CD14-positive monocyte (primary cell): ENCODE measurements at regions not wholly inside any gene's neighbourhood (a gene's known extent, or its start where the extent isn't known, plus 50 kb on each side); places are given as distances from the start of the nearest gene placed in this dataset.

ENCODE experiments used
- DNase-seq, 3 donors: peaks; one replicate each; pipeline ENCODE4 v3.0.0-alpha.2; 2011 to 2022
- H2AFZ ChIP-seq: 2 replicates; pipeline ENCODE4 v1.6.0; 2012; ENCODE audit warnings: mild to moderate bottlenecking, low read depth, low read length, inconsistent platforms; ENCODE audit not compliant: insufficient read depth, poor library complexity, severe bottlenecking
- H3K27ac ChIP-seq, 2 donors: 1 replicate in 1 of 2; 2 replicates in 1 of 2; pipeline ENCODE4 v1.5.1; 2012 to 2013; ENCODE audit warnings: low read length in 2 of 2, control low read depth in 1 of 2, inconsistent platforms in 1 of 2, low read depth in 1 of 2, mild to moderate bottlenecking in 1 of 2
- H3K27me3 ChIP-seq, 2 donors: one replicate each; pipeline versions ENCODE4 v1.6.0 to v1.6.1; 2011 to 2013; ENCODE audit warnings: low read length in 2 of 2; ENCODE audit not compliant: control insufficient read depth in 2 of 2, insufficient read depth in 2 of 2
- H3K36me3 ChIP-seq, 2 donors: replicated peaks in 1 of 2; 1 replicate in 1 of 2; 2 replicates in 1 of 2; pipeline versions ENCODE4 v1.5.1 to v1.6.1; 2012 to 2013; ENCODE audit warnings: low read length in 2 of 2, control low read depth in 1 of 2, inconsistent platforms in 1 of 2, mild to moderate bottlenecking in 1 of 2; ENCODE audit not compliant: insufficient read depth in 2 of 2, control insufficient read depth in 1 of 2
- H3K4me1 ChIP-seq, 2 donors: 1 replicate in 1 of 2; 2 replicates in 1 of 2; pipeline versions ENCODE4 v1.5.1 to v1.6.1; 2012 to 2013; ENCODE audit warnings: low read length in 2 of 2, control low read depth in 1 of 2, inconsistent platforms in 1 of 2, mild to moderate bottlenecking in 1 of 2, moderate library complexity in 1 of 2; ENCODE audit not compliant: insufficient read depth in 2 of 2, control insufficient read depth in 1 of 2
- H3K4me2 ChIP-seq: replicated peaks from 2 replicates; pipeline ENCODE3; 2012; ENCODE audit warnings: low read length, moderate library complexity, mild to moderate bottlenecking; ENCODE audit not compliant: poor library complexity, severe bottlenecking; ENCODE audit errors: extremely low read depth
- H3K4me3 ChIP-seq, 3 experiments: fragments of 200-600 bp in 1 of 3; sonication (generic) in 1 of 3; replicated peaks in 1 of 3; 1 replicate in 2 of 3; 2 replicates in 1 of 3; pipeline ENCODE4 v1.5.1; 2011 to 2013; ENCODE audit warnings: low read length in 3 of 3, mild to moderate bottlenecking in 3 of 3, control low read depth in 2 of 3, low read depth in 2 of 3, inconsistent platforms in 1 of 3, moderate library complexity in 1 of 3
- H3K79me2 ChIP-seq: 2 replicates; pipeline ENCODE4 v1.6.0; 2012; ENCODE audit warnings: mild to moderate bottlenecking, control low read depth, inconsistent platforms, low read length, moderate library complexity; ENCODE audit not compliant: insufficient read depth
- H3K9ac ChIP-seq: 2 replicates; pipeline ENCODE4 v1.6.0; 2017; ENCODE audit warnings: low read length, mild to moderate bottlenecking; ENCODE audit not compliant: insufficient read depth, poor library complexity, severe bottlenecking
- H3K9me3 ChIP-seq, 2 donors: replicated peaks in 1 of 2; 1 replicate in 1 of 2; 2 replicates in 1 of 2; pipeline versions ENCODE4 v1.5.1 to v1.6.1; 2012 to 2013; ENCODE audit warnings: low read length in 2 of 2, control low read depth in 1 of 2; ENCODE audit not compliant: control insufficient read depth in 1 of 2, insufficient read depth in 1 of 2
- H4K20me1 ChIP-seq: 2 replicates; pipeline ENCODE4 v1.6.0; 2012; ENCODE audit warnings: mild to moderate bottlenecking, low read length, control low read depth, moderate library complexity; ENCODE audit not compliant: insufficient read depth
- H3K27ac Mint-ChIP-seq, 7 donors: one replicate each; pipeline ENCODE4 v1.8.0; 2020; ENCODE audit warnings: mild to moderate bottlenecking in 7 of 7, mixed read lengths in 7 of 7, moderate library complexity in 6 of 7, inconsistent platforms in 2 of 7
- H3K27me3 Mint-ChIP-seq, 3 donors: one replicate each; pipeline ENCODE4 v1.8.0; 2021 to 2022; ENCODE audit warnings: low read depth in 3 of 3, mild to moderate bottlenecking in 3 of 3, mixed read lengths in 3 of 3, moderate library complexity in 3 of 3, inconsistent platforms in 1 of 3
- H3K36me3 Mint-ChIP-seq, 2 donors: one replicate each; pipeline ENCODE4 v1.8.0; 2020; ENCODE audit warnings: mixed read lengths in 2 of 2, inconsistent platforms in 1 of 2, mild to moderate bottlenecking in 1 of 2
- H3K4me1 Mint-ChIP-seq: one replicate; pipeline ENCODE4 v1.8.0; 2020; ENCODE audit warnings: mild to moderate bottlenecking, mixed read lengths
- H3K4me3 Mint-ChIP-seq, 2 donors: one replicate each; pipeline ENCODE4 v1.8.0; 2020; ENCODE audit warnings: mild to moderate bottlenecking in 2 of 2, mixed read lengths in 2 of 2, moderate library complexity in 1 of 2
- H3K9me3 Mint-ChIP-seq, 7 donors: one replicate each; pipeline ENCODE4 v1.8.0; 2020 to 2022; ENCODE audit warnings: mixed read lengths in 7 of 7, mild to moderate bottlenecking in 6 of 7, moderate library complexity in 6 of 7, inconsistent platforms in 2 of 7
- CTCF ChIP-seq: fragments of 200-600 bp; IDR thresholded peaks from one replicate; pipeline ENCODE4 v1.8.0; 2022; ENCODE audit warnings: antibody characterized with exemption, mild to moderate bottlenecking
- WGBS: methylation state at CpG from one replicate; pipeline ENCODE4 v1.1.5; 2013; ENCODE audit warnings: missing lambda C conversion rate; ENCODE audit not compliant: insufficient coverage; 5-methylcytosine and 5-hydroxymethylcytosine counted together
- intact Hi-C, 2 donors: fragments of 100-400 bp; cut with micrococcal nuclease; formaldehyde crosslinking; loops; one replicate each; pipeline versions ENCODE4 v1.15.0 to v1.15.1; 2023

GRCh38 chr4:58688568-58688967 lies 1578.4 kb upstream of the IGFBP7 start:
- H3K4me2 ChIP-seq = no peak overlapping the region

GRCh38 chr4:58679886-58680285 lies 1569.7 kb upstream of the IGFBP7 start:
- no peak overlapping the region for H3K27ac Mint-ChIP-seq
- Histone ChIP-seq H3K4me3 (no peak overlapping the region), H3K79me2 (no peaks in the 10 kb centered on the region), H4K20me1 (no peaks in the 10 kb centered on the region), H2AFZ (no peak overlapping the region), H3K27ac (no peak overlapping the region), H3K4me2 (no peak overlapping the region), H3K9me3 (peaks cover 0 to 11% of the 10 kb centered on the region in 2 donors), H3K36me3 (no peaks in the 10 kb centered on the region), H3K4me1 (no peaks in the 10 kb centered on the region), H3K9ac (no peak overlapping the region), H3K27me3 (no peaks in the 10 kb centered on the region)
- no peaks in the 10 kb centered on the region for H3K4me1 Mint-ChIP-seq
- H3K4me3 Mint-ChIP-seq = no peak overlapping the region
- peaks cover 0 to 12% (median 2%) of the 10 kb centered on the region in 7 donors for H3K9me3 Mint-ChIP-seq
- no peaks in the 10 kb centered on the region for H3K36me3 Mint-ChIP-seq
- DNase-seq = no peak
- no peaks in the 10 kb centered on the region for H3K27me3 Mint-ChIP-seq
- no CpG with 5 or more reads among the region's 1 CpG for WGBS
- no peak for TF ChIP-seq CTCF
- intact Hi-C loops = no loop called here

More at GRCh38 chr4:58688568-58688967, 1578.4 kb upstream of the IGFBP7 start:
- Histone ChIP-seq H3K27ac (no peak overlapping the region), H3K27me3 (no peaks in the 10 kb centered on the region), H4K20me1 (no peaks in the 10 kb centered on the region), H3K9me3 (no peaks in the 10 kb centered on the region), H3K36me3 (no peaks in the 10 kb centered on the region), H3K4me1 (no peaks in the 10 kb centered on the region), H3K9ac (no peak overlapping the region), H2AFZ (no peak overlapping the region), H3K4me3 (no peak overlapping the region), H3K79me2 (no peaks in the 10 kb centered on the region)
- Mint-ChIP-seq H3K27me3 (no peaks in the 10 kb centered on the region), H3K4me1 (no peaks in the 10 kb centered on the region), H3K36me3 (no peaks in the 10 kb centered on the region), H3K9me3 (peaks cover 0 to 2% (median 0%) of the 10 kb centered on the region in 7 donors), H3K4me3 (no peak overlapping the region), H3K27ac (no peak overlapping the region)
- TF ChIP-seq CTCF = no peak
- WGBS = no CpG with 5 or more reads among the region's 1 CpG
- intact Hi-C loops = no loop called here
- DNase-seq = no peak
